Glutamatergic neuron (in vitro differentiated cells): ENCODE measurements at regions not wholly inside any gene's neighbourhood (a gene's known extent, or its start where the extent isn't known, plus 50 kb on each side); places are given as distances from the start of the nearest gene placed in this dataset.

Source experiments
- DNase-seq: peaks from one replicate; pipeline ENCODE4 v3.0.0; 2022
- H3K27ac Mint-ChIP-seq: one replicate; pipeline ENCODE4 v1.8.0; 2020; ENCODE audit warnings: mild to moderate bottlenecking, mixed read lengths, inconsistent platforms; ENCODE audit not compliant: unreplicated experiment
- H3K27me3 Mint-ChIP-seq: one replicate; pipeline ENCODE4 v1.8.0; 2020; ENCODE audit warnings: mild to moderate bottlenecking, moderate library complexity, mixed read lengths, inconsistent platforms; ENCODE audit not compliant: unreplicated experiment
- H3K36me3 Mint-ChIP-seq: one replicate; pipeline ENCODE4 v1.8.0; 2020; ENCODE audit warnings: mild to moderate bottlenecking, mixed read lengths, inconsistent platforms; ENCODE audit not compliant: unreplicated experiment
- H3K4me1 Mint-ChIP-seq: one replicate; pipeline ENCODE4 v1.8.0; 2020; ENCODE audit warnings: mild to moderate bottlenecking, low read depth, mixed read lengths, inconsistent platforms; ENCODE audit not compliant: unreplicated experiment
- H3K4me3 Mint-ChIP-seq: one replicate; pipeline ENCODE4 v1.8.0; 2020; ENCODE audit warnings: mild to moderate bottlenecking, mixed read lengths, inconsistent platforms; ENCODE audit not compliant: unreplicated experiment
- H3K9me3 Mint-ChIP-seq: one replicate; pipeline ENCODE4 v1.8.0; 2020; ENCODE audit warnings: mild to moderate bottlenecking, moderate library complexity, mixed read lengths, inconsistent platforms; ENCODE audit not compliant: unreplicated experiment
- TF ChIP-seq, protein P1 (sequence below): fragments of 200-600 bp; sonication (generic); IDR thresholded peaks from one replicate; pipeline ENCODE4 v1.5.0; 2021; ENCODE audit not compliant: partially characterized antibody, unreplicated experiment

DNA sequence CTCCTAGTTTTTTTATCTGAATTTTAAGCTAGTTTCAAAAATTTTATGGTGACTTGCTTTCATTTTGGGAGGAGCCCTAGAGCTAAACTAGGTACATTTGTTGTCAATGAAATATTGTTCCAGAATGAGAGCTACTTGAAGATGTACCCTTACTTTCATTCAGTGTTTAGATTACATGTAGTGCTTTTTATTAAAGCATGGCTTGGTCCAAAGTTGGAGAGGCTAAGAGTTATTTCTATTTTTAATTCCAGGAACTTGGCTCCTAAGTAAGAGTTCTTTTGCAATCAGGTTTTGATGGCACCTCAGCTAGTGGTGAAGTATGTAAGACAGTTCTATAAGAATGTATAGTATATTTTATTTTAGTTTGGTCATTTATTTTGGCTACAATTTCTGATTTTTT, 165.5 kb downstream of the PRR32 start:
- Mint-ChIP-seq H3K27me3 (no peaks in the 10 kb centered on the region), H3K27ac (no peak overlapping the region), H3K36me3 (no peaks in the 10 kb centered on the region), H3K4me3 (no peak overlapping the region), H3K4me1 (no peaks in the 10 kb centered on the region), H3K9me3 (no peaks in the 10 kb centered on the region)
- TF ChIP-seq, protein P1, sequence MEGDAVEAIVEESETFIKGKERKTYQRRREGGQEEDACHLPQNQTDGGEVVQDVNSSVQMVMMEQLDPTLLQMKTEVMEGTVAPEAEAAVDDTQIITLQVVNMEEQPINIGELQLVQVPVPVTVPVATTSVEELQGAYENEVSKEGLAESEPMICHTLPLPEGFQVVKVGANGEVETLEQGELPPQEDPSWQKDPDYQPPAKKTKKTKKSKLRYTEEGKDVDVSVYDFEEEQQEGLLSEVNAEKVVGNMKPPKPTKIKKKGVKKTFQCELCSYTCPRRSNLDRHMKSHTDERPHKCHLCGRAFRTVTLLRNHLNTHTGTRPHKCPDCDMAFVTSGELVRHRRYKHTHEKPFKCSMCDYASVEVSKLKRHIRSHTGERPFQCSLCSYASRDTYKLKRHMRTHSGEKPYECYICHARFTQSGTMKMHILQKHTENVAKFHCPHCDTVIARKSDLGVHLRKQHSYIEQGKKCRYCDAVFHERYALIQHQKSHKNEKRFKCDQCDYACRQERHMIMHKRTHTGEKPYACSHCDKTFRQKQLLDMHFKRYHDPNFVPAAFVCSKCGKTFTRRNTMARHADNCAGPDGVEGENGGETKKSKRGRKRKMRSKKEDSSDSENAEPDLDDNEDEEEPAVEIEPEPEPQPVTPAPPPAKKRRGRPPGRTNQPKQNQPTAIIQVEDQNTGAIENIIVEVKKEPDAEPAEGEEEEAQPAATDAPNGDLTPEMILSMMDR, result no peak
- DNase-seq, result no peak

DNA sequence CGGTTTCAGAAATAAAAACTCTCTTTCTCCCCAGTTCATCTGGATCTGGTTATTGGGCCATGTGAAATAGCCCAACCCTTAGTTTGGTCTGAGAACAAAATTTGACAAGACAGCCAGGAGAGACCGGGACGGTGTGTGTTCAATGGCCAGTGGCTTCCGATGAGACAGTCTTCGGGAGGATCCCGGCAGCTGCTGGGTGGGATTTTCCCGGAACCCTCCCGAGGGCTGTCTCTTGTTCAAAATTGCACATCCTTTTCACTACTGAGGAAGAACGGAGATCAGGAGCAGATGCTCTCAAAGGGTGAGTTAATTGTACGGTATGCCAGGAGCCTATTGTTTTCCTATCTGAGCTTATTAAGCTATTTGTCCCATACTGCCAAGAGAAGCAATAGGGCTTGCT, 166.5 kb downstream of the PRR32 start:
- no peak overlapping the region for H3K4me3 Mint-ChIP-seq
- no peak overlapping the region for H3K27ac Mint-ChIP-seq
- TF ChIP-seq, protein P1, result no peak
- H3K9me3 Mint-ChIP-seq, result no peaks in the 10 kb centered on the region
- no peaks in the 10 kb centered on the region for H3K4me1 Mint-ChIP-seq
- H3K36me3 Mint-ChIP-seq, result no peaks in the 10 kb centered on the region
- DNase-seq, result no peak
- H3K27me3 Mint-ChIP-seq, result no peaks in the 10 kb centered on the region

DNA sequence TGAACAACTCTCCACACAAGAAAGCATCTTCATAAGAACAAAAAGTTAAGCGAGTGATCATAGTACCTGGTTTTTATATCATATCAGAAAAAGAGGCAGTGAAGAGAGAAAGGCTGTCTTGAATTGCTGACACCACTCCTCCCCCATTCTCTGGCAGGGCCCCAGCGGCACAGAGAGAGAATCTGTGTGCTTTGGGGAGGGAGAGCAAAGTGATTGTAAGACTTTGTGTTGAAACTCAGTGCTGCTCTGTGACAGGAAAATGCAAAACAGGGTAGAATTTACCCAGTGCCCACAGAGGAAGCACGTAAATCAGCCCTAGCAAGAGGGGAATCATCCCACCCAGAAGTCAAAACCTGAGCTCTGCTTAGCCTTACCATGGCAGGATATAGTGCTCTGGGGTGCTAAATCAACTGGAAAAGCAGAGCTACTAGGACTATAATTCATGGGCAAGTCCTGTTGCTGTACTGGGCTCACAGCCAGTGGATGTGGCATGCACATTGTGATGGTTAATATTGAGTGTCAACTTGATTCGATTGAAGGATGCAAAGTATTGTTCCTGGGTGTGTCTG, 174.6 kb downstream of the PRR32 start:
- Mint-ChIP-seq H3K4me1 (no peaks in the 10 kb centered on the region), H3K9me3 (no peaks in the 10 kb centered on the region), H3K4me3 (no peak overlapping the region), H3K36me3 (no peaks in the 10 kb centered on the region), H3K27ac (no peak overlapping the region), H3K27me3 (no peaks in the 10 kb centered on the region)
- DNase-seq, result no peak
- TF ChIP-seq, protein P1, result no peak

DNA sequence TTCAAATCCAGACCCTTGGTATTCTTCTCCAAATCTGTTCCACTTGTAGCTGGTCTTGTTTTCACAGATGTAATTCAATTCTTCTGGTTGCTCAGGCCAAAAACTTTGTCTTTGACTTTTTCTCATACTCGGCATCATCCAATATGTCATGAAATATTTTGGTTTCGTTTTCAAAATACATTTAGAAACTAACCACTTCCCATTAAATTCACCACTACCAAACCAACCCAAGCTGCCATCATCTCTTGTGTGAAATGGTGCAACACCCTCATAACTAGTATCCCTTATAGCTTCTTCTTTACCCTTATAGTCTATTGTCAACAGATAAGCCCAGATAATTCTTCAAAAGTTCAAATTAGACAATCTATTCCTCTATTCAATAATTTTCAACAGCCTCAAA, 192.1 kb downstream of the PRR32 start:
- H3K27me3 Mint-ChIP-seq, result no peaks in the 10 kb centered on the region
- H3K9me3 Mint-ChIP-seq, result no peaks in the 10 kb centered on the region
- H3K4me3 Mint-ChIP-seq, result no peak overlapping the region
- TF ChIP-seq, protein P1, result no peak
- DNase-seq, result no peak
- H3K4me1 Mint-ChIP-seq, result no peaks in the 10 kb centered on the region
- H3K27ac Mint-ChIP-seq, result no peak overlapping the region
- no peaks in the 10 kb centered on the region for H3K36me3 Mint-ChIP-seq

DNA sequence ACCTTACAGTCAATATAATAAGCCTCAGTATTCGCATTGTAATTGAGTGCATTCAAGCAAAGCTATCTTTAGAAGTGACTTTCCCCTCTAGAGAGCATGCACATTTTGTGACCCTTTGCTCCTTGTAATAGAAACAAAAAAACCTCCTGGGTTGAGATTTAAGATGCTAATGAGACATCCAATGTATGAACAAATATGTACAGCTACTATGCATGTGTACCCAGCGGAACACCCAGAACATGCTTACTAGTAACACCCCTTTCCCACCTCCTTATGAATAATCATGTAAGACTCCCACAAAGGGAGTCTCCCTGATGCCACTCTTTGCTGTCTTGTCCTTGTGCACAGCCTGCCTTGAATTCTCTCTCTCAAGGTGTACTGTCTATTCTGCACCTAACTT, 205.5 kb downstream of the PRR32 start:
- H3K4me1 Mint-ChIP-seq, result no peaks in the 10 kb centered on the region
- H3K4me3 Mint-ChIP-seq, result no peak overlapping the region
- H3K27me3 Mint-ChIP-seq, result no peaks in the 10 kb centered on the region
- no peak for DNase-seq
- TF ChIP-seq, protein P1, result no peak
- no peak overlapping the region for H3K27ac Mint-ChIP-seq
- peaks cover 2% of the 10 kb centered on the region for H3K9me3 Mint-ChIP-seq
- no peaks in the 10 kb centered on the region for H3K36me3 Mint-ChIP-seq
